Omental fat pad (tissue), 3 donors: ENCODE measurements at regions not wholly inside any gene's neighbourhood (a gene's known extent, or its start where the extent isn't known, plus 50 kb on each side); places are given as distances from the start of the nearest gene placed in this dataset.

ENCODE experiments used
- ATAC-seq: fragments of 150-250 bp; one replicate; pipeline ENCODE4 v1.9.1; 2016; ENCODE audit warnings: mild to moderate bottlenecking, moderate library complexity; ENCODE audit not compliant: low FRiP score
- DNase-seq: peaks from one replicate; pipeline ENCODE4 v3.0.0-alpha.2; 2019; ENCODE audit warnings: low spot score
- TF ChIP-seq, protein P1 (sequence below), 3 donors: fragments of 450-650 bp; IDR thresholded peaks; one replicate each; pipeline ENCODE4 v1.5.1; 2016 to 2017; ENCODE audit warnings: antibody characterized with exemption in 3 of 3, mild to moderate bottlenecking in 3 of 3, moderate library complexity in 2 of 3

DNA sequence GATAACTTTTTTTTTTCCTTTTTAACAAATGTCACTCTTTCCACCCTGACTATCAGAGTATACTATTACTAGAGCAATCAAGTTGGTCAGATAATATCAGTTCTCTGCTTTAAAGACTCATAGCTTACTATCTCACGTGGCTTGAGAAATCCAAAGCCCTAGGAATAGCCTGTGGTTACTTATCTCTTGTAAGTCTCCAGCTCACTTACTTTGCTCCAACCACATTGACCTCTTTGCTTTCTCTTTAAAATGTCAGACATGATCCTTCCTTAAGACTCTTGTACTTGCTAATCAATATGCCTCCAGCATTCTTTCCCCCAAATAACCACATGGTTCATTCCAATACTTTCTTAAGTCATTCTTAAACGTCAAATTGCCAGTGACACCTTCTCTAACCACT, 1292.2 kb downstream of the REEP3 start:
- no peak for DNase-seq
- TF ChIP-seq, protein P1, sequence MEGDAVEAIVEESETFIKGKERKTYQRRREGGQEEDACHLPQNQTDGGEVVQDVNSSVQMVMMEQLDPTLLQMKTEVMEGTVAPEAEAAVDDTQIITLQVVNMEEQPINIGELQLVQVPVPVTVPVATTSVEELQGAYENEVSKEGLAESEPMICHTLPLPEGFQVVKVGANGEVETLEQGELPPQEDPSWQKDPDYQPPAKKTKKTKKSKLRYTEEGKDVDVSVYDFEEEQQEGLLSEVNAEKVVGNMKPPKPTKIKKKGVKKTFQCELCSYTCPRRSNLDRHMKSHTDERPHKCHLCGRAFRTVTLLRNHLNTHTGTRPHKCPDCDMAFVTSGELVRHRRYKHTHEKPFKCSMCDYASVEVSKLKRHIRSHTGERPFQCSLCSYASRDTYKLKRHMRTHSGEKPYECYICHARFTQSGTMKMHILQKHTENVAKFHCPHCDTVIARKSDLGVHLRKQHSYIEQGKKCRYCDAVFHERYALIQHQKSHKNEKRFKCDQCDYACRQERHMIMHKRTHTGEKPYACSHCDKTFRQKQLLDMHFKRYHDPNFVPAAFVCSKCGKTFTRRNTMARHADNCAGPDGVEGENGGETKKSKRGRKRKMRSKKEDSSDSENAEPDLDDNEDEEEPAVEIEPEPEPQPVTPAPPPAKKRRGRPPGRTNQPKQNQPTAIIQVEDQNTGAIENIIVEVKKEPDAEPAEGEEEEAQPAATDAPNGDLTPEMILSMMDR (IDR thresholded peaks at IDR 0.05), result no peak
- ATAC-seq, result no peak

DNA sequence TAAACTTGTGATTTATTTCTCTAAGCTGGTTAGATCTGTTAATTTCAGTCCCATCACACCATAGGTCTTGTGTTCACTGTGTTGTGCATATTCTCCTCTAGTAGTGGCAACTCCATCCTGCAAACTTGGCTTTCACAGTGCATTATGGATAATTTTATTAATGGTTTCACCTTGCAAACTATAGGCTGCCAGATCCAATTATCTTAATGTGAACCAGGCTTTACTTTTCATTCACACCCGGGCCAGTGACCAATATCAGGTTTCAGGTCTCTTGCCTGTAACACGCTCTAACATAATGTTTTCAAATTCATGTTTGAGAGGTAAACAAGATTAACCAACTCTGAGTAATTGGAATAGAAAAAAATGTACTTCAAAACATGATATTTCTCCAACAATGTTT, 1293.0 kb downstream of the REEP3 start:
- DNase-seq, result no peak
- no peak for ATAC-seq
- TF ChIP-seq, protein P1 (IDR thresholded peaks at IDR 0.05), result no peak

DNA sequence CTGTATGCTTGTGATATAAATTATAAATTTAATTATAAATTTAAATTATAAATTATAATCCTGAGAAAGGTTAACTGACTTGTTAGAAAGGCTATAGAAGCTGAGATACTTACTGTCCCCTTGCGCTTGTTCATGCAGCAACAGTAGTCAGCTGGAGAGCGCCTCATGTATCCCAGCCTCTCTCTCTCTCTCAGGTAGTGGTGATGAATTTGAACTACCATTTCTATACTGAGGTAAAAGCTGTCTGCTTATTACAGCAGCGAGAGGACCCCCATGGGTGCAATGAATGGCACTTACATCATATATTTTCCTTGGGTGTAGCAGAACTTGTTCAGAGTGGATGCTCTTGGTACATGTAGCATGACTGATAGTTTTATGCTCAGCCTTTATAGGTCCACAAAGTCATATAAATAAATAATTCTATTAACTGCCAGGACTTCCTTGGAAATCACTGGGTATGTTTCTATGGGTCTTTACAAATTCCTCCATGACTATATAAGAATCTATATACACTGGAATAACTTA, 1308.7 kb downstream of the REEP3 start:
- TF ChIP-seq, protein P1 (IDR thresholded peaks at IDR 0.05), result no peak
- ATAC-seq, result no peak
- no peak for DNase-seq

DNA sequence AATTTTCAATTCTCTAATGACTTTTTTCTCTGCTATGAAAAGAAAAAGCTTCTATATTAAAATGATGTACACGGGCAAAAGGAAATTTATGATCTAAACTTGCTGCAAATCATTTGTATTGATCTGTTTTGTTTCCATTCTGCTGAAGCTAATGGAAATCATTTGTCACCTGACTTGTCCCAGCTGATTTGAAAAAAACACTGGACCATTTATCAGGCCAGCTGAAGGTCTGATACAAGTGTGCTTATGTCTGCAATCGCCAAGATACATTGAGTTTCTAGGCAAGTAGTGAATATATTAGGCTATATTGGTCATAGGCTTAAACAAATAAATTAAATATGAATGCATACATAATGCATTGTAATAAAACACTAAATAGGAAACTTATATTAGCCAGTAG, 1309.7 kb downstream of the REEP3 start:
- ATAC-seq (no peak), DNase-seq (no peak)

DNA sequence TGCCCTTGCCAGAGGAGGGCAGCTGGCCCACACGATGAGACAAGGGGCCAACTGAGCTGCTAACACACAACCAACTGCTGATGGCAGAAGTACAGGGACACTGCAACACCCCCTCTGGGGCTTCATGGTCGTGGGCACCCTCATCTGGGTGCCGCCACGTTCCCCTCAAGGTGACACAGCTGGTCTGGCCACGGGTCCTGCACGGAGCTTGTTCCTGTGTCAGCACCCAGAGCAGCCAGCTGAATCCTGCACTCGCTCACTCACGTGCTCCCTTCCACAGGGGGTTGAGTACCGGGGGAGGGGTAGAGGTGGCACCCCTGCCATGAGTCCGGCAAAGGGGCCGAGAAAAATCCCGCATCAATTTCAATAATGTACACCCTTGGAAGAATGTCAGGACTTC, 1319.1 kb downstream of the REEP3 start:
- ATAC-seq, result no peak
- TF ChIP-seq, protein P1 (IDR thresholded peaks at IDR 0.05), result no peak
- DNase-seq, result no peak

More for the DNA sequence above, 1309.7 kb downstream of the REEP3 start:
- TF ChIP-seq, protein P1 (IDR thresholded peaks at IDR 0.05), result no peak

DNA sequence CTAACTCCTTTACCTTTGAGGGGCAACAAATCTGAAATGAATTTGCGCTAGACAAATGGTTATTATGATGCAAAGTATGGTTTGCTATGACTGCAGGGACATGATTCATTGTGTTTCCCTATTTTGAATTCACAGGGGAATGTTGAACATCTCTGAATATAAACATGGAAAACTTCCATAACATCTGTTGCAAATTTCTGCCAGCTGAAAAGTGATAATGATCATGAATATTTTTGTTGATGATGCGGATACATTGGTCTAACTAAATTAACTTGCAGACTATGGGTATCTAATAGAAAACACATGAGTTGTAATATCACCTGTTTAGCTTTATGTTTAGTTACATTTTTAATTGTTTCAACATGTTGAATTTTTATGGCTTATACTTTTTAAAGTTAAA, 1325.5 kb downstream of the REEP3 start:
- no peak for ATAC-seq
- TF ChIP-seq, protein P1 (IDR thresholded peaks at IDR 0.05), result no peak

DNA sequence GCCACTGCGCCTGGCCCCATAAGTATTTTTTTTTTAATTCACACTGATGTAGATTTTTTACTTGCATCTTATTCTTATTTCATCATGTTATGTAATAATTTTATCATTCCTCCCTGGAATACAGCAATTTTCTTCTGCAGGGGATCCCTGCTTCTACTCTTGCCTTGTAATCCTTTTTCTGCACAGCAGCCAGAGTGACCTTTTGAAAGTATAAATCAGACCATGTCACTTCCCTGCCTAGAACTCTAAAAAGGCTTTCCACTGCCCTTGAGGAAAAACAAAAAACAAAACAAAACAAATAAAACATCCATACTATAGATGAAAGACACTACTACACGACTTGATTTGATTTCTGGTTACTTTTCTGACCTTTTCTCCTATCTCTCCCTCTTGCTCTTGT, 1334.7 kb downstream of the REEP3 start:
- ATAC-seq (no peak), DNase-seq (no peak)
- TF ChIP-seq, protein P1 (IDR thresholded peaks at IDR 0.05), result no peak

More for the DNA sequence above, 1325.5 kb downstream of the REEP3 start:
- DNase-seq, result no peak
